ENCODE measurements at regions not wholly inside any gene's neighbourhood (a gene's known extent, or its start where the extent isn't known, plus 50 kb on each side); places are given as distances from the start of the nearest gene placed in this dataset.

- no peak overlapping the region for H3K27ac ChIP-seq
- H3K4me3 ChIP-seq: no peak overlapping the region
- no peak for DNase-seq (ENCODE audit: low spot score)
- TF ChIP-seq CTCF (IDR thresholded peaks at IDR 0.05): no peak
These were observed 258.9 kb downstream of the REEP3 start for GRCh38 chr10:63780101-63780500.

- Histone ChIP-seq H3K27ac (no peak overlapping the region), H3K4me3 (no peak overlapping the region)
- TF ChIP-seq CTCF (IDR thresholded peaks at IDR 0.05): no peak
- no peak for DNase-seq (ENCODE audit: low spot score)
These were observed 260.0 kb downstream of the REEP3 start for GRCh38 chr10:63781226-63781625.

GRCh38 chr10:63783882-63784281, 262.7 kb downstream of the REEP3 start:
- DNase-seq (ENCODE audit: low spot score): no peak
- Histone ChIP-seq H3K27ac (no peak overlapping the region), H3K4me3 (no peak overlapping the region)
- TF ChIP-seq CTCF (IDR thresholded peaks at IDR 0.05): no peak

- H3K27ac ChIP-seq: no peak overlapping the region
- no peak for TF ChIP-seq CTCF (IDR thresholded peaks at IDR 0.05)
These were observed 267.1 kb downstream of the REEP3 start for GRCh38 chr10:63788152-63788821.

GRCh38 chr10:63795094-63795860, 274.1 kb downstream of the REEP3 start:
- Histone ChIP-seq H3K27ac (no peak overlapping the region), H3K4me3 (no peak overlapping the region)
- no peak for DNase-seq (ENCODE audit: low spot score)
- no peak for TF ChIP-seq CTCF (IDR thresholded peaks at IDR 0.05)

More at GRCh38 chr10:63788152-63788821, 267.1 kb downstream of the REEP3 start:
- no peak for DNase-seq (ENCODE audit: low spot score)
- H3K4me3 ChIP-seq: no peak overlapping the region

GRCh38 chr10:63798599-63799498, 277.6 kb downstream of the REEP3 start:
- peak overlapping the region; percentile 32 to 84 for H3K27ac ChIP-seq
- H3K4me3 ChIP-seq: peak overlapping the region; percentile 47
- TF ChIP-seq CTCF (IDR thresholded peaks at IDR 0.05): no peak
- peak; percentile 87 for DNase-seq (ENCODE audit: low spot score)

Measured in coronary artery (tissue), 2 donors.